SU-DHL-6 (cell line): ENCODE measurements at regions not wholly inside any gene's neighbourhood (a gene's known extent, or its start where the extent isn't known, plus 50 kb on each side); places are given as distances from the start of the nearest gene placed in this dataset.

Experiments used
- CTCF ChIP-seq: fragments of 200-600 bp; sonication (generic); IDR thresholded peaks from one replicate; pipeline ENCODE4 v1.5.1; 2017; ENCODE audit warnings: antibody characterized with exemption, mild to moderate bottlenecking, low read length, moderate library complexity; ENCODE audit not compliant: insufficient read depth, poor library complexity, severe bottlenecking
- EZH2phosphoT487 ChIP-seq: fragments of 200-600 bp; sonication (generic), shearing (Covaris generic); conservative IDR thresholded peaks from 2 replicates; pipeline ENCODE4 v1.6.1; 2018; ENCODE audit warnings: mild to moderate bottlenecking, antibody characterized with exemption, low read length, moderate library complexity, mixed read lengths

DNA sequence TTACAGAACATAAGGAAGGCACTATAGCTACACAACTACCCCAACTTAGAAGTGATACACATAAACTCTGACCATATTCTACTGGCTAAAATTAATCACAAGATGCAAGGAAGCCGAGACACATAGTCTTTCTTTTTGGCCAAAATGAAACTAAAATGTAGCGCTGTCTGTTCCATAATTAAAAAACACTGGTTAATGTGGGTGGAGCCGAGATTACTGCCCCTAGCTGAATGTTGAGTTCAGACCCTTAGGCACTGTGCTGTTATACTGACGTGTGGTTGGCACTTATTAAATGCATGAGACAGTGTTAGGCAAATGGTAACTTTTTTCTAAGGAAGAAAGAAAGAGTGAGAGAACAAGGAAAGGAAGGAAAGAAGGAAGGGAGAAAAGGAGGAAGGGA, 254.6 kb upstream of the RND3 start:
- TF ChIP-seq CTCF (no peak), EZH2phosphoT487 (no peak)
